GM21381 (cell line): ENCODE measurements at regions not wholly inside any gene's neighbourhood (a gene's known extent, or its start where the extent isn't known, plus 50 kb on each side); places are given as distances from the start of the nearest gene placed in this dataset.

ENCODE experiments used
- ATAC-seq: cut with Tn5 transposase; IDR thresholded peaks from one replicate; pipeline ENCODE4 v1.9.1; 2021; ENCODE audit warnings: mild to moderate bottlenecking, moderate library complexity; ENCODE audit not compliant: unreplicated experiment

DNA sequence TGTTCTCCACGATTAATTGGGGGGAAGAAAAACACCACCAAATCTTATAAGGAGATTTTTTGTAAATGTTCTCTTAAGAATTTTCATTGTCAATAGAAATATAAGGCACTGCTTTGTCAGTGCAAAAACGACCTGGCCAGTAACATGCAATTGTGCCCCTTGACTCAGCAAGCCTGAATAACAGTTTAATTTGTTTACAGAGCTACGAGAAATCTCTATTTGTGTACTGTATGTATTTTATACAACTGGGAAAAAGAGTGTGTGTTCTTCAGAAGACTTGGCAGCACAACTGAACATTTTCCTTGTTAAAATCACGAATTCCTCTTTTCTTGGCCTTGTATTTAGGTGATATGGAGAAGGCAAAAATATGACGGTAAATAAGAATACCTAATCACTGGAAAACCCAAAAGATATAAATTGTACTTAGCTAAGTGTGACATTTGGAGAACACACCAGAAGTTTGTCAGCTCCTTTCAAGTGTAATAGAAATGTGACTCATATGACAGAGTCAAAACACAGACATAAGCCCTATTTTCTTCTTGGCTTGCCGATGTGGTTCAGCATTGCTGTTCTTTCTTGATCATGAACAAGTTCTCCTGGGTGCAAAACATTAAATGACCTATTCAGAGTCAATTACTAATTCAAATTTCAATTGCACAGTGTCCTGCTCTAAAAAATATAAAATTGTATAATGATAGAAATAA lies 945.0 kb upstream of the INTU start:
- no peak for ATAC-seq

DNA sequence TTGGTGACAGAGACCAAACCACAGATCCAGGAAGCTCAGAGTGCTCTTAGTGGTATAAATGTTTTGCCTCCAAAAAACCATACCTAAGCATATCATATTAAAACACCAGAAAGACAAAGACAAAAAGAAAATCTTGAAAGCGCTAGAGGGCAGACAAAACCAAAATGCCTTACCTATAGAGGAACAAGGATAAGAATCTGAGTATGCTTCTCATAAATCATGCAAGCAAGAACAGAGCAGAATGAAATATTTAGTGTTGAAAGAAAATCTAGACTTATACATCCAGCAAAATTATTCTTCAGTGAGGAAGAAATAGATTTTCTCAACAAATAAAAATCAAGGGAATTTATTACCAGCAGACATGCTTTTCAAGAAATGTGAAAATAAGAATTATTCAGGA lies 941.0 kb upstream of the INTU start:
- no peak for ATAC-seq

DNA sequence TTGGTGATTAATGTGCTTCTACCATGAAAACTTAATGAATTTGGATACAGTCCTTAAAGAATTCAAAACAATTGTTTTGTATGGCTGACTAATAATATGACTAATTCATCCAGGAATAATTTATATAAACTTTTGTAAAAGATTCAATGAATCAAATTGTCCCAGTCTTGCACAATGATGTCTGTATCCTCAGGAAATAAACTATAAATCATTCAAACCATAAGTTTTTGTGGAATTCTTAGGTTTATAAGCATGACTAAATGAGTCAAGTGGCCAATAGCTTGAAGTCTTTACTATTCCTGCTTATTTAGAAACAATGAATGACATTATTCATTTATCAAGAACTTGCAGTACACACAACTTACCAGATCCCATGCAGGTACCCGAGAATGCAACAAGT lies 935.0 kb upstream of the INTU start:
- ATAC-seq: no peak

DNA sequence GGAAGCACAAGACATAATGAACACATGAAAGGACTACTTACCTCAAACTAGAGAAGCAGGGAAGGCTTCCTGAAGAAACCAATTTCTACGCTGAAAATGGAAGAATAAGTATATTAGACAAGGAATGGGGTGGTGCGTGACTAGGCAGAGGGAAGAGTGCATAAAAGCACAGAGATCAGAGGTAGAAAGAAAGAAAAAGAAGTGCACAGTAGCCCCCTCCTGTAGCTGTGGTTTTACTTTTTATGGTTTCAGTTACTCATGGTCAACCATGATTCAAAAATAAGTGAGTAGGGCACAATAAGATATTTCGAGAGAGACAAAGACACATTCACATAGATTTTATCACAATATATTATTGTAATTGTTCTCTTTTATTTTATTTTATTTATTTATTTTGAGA lies 934.5 kb upstream of the INTU start:
- ATAC-seq: no peak

DNA sequence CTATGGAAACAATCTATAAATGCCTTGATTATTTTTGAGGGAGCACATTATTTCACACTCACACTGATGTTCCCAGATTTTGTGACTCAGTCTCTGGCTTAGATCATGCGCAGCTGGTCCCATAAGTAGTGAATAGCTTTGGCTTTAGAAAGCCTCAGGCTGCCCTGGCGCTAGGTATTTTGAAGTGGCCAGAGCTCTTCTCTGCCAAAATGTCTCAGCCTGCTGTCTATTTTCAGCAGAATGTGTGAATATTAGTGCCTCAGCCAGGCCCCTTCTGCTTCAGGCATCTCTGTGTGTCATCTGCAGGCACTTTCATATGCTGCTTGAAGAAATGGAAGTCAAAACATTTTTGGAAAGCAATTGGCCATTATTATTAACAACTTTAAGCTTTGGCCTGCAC lies 931.0 kb upstream of the INTU start:
- ATAC-seq: no peak

DNA sequence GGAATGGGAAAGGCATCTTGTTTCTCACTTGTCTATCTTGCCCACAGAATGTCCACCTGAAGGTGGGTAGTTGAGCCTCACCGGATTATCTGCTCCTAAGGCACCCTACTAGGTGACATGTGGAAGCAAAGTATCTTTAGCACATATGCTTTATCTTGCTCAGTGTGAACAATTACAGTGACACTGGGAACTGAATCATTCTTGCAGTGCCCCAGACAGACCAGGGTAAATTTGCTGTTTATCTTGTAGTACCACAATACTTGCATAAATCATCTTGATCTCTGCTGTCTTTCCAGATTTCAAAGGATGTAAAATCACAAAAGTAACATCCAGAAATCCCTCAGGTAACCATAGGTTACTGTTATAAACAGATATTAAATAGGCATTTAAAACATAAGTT lies 930.0 kb upstream of the INTU start:
- ATAC-seq: no peak

DNA sequence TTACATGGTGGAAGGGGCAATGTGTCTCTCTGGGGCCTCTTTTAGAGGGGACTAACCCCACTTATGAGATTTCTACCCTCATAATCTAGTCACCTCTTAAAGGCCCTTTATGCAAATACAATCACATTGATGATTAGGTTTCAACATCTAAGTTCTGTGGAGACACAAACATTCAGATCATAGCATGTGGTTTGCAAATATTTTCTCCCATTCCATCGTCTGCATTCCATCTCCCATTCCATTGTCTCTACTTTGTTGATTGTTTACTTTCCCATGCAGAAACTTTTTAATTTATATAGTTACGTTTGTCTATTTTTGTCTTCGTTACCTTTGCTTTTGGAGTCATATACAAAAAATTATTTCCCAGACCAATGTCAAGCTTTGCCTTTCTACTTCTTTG lies 927.5 kb upstream of the INTU start:
- ATAC-seq: no peak

DNA sequence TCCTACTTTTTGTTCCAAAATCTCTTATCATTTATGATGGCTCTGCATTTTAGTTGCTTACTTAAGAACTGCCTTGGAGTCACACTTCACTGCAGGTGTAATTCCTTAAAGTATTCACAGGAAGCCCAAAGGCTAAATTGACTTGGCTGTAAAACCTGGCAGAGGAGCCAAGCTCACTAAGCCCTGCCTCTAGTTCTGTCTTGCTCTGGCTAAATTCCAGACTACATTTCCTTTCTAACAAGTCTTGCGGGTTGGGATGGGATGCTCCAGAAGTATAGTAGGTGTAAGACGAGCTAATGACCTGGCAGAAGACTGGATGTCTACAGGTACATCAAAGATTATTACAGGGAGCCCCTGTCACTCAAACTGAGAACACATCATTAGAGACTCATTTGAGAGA lies 924.0 kb upstream of the INTU start:
- no peak for ATAC-seq

DNA sequence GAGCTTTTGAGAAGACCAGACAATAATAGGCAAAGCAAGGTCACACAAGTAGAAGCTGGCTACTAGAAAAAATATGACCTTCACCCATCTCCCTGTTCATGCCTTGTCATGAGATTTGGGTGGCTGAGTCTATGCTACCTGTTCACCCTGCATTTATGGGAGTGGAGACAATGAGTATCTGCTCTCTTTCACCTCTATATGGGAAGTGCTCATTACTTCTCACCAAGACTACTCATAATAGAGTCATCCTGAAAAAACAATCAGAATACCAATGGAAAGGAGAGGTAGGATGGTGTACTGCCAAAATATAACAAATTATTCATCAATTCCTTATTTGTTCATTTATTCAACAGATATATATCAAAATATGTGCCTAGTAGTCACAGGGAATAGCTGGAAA lies 921.8 kb upstream of the INTU start:
- no peak for ATAC-seq

DNA sequence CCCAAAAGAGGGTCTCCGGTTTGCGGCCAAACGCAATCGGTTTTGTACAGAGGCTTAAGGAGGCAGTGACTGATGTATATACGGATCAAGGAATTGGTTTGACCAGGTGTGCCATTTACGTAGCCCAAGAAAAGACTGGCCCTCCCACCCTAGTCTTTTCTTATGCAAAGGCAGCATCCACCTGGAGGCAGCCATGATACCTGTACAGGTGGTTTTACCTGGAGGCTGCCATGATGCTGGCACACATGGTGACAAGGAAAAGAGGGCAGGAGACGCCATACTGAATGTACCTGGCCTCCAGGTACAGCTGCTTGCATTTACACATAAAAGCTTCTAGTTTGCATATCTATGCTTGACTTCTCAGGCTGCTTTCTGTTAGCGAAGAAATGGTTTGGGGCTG lies 917.7 kb upstream of the INTU start:
- no peak for ATAC-seq

DNA sequence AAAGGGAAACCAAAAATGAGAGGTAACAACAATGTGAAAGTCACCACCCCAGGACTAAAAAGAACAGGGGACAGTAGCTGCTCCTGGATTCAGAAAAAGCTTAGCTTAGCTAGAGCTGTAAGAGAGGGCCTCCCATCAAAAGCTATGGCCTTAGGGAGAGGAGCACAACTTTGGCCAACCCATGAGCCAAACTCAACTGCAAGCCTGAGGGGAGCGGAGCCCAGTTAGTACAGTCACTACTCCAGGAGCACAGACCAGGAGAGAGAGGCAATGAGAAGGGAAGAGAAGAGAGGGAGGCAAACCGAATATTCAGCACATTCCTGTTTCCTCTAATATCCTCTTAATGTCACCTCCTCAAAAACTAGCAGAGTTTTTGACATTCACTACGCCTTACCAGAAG lies 917.1 kb upstream of the INTU start:
- no peak for ATAC-seq

DNA sequence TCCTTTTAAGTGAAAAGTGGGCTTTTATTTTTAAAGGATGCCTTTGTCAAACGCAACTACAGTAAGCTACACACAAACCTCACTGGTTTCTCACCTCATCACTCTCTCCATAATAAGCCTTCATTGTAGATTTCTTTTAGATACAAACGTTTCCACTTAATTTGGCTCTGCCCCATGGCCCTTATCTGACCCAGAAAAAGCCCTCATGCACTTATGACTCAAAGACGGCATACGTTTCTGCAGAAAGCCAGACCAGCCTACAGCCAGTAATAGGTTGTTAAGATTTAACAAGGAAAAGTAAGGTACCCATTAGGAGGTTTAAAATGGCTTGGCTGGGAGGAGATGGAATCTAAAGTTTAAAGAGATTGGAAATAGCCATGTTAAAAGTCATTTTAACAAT lies 914.6 kb upstream of the INTU start:
- ATAC-seq: no peak

DNA sequence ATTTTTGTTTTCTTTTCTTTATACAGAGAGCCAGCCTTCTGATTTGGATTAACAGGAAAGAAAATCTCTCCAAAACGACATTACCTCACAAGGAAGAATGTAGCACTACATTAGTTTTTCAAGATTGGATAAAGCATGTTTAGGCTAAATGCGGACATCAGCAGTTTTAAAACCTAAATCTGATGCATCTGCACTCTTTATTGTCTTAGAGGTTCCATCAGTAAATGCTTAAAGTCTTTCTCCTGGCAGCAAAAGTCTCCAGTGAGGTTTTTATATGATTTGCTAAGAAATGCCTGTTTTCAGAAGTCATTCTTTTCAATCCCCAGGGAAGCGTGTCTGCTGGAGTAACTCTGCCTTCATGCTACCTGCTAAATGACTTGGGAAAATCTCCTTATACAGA lies 912.9 kb upstream of the INTU start:
- ATAC-seq: no peak

DNA sequence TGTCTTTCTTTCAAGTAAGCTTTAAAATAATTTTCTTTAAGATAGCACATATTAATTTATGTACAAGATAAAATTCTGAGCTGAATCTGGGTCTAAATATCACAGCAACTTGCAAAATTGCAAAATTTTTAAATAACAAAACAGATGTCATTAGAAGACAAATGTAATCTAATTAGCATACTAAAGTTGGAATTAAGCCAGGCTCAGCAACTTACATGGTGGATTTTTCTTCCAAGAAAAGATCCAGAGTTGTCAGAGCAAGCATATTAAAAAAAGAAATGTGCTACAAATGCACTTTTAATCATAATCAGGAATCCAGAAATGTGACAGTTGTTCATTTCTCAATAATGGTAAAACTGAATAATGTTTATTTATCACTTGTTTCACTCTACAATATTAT lies 906.9 kb upstream of the INTU start:
- no peak for ATAC-seq

DNA sequence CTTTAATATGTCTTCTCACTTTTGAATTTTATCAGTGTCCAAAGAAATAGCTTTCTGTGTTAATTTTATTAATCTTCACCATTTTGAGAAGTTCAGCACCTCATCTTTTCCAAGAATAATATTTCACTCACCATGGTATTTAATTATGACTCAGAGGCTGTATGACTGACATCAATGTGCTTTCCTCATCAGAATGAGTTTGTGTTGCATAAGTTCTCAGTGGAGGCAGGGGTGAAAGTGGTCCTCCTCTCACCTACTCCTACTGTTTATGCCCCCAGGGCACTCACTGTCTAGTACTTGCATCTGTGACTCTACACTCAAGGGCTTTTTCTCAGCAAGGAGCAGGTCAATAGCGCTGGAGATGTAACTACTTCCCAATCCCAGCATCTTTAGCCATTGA lies 905.3 kb upstream of the INTU start:
- no peak for ATAC-seq

DNA sequence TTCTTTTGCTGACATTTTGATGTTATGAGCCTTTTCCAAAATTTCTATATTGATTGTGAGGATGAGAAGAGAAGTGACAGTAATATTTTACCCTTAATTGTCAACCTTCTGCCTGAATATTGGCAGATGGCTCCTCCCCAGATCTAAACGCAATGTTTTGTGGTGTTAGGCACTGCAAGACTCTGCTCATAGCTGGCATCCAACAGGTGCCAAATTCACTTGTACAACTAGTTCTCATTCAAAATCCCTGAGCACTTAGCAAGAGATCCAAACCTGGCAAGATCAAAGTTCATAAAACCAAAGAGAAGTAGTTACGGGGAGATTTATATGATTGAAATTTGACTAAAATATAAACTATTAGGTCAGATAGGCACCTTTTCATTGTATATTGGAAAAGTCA lies 901.7 kb upstream of the INTU start:
- ATAC-seq: no peak

DNA sequence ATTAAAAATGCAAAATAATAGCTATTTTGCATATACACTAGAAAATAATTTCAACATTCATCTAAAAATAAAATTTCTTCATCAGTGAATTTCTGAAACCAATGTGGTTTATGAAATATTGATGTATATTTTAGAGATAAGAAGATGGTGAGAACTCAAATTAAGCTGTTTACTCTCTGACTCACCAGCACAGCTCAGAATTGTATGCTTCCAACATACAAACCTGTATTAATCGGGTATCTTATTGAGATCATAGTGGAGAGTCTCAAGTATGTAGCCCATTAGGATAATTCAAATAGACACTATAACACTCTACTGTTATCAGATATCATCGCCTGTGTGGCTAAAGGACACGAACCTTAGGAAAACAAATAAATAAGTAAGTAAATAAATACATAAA lies 899.5 kb upstream of the INTU start:
- ATAC-seq: no peak

DNA sequence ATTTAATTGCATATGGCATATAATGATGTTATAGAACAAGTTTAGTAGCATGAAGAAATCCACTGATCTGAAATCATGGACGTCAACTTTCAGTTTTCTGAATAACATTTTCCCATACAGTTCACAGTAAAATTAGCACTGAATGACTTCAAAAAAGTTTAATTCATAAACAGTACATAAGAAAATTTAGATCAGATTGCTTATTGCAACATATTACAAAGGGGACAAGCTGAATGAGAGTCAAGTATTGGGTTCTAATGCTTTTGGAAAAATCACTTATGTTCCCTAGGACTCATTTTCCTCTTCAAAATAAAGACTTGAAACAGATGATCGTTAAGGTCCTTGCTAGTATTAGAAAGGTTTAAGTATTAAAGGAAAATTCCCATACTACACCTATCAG lies 898.3 kb upstream of the INTU start:
- no peak for ATAC-seq

DNA sequence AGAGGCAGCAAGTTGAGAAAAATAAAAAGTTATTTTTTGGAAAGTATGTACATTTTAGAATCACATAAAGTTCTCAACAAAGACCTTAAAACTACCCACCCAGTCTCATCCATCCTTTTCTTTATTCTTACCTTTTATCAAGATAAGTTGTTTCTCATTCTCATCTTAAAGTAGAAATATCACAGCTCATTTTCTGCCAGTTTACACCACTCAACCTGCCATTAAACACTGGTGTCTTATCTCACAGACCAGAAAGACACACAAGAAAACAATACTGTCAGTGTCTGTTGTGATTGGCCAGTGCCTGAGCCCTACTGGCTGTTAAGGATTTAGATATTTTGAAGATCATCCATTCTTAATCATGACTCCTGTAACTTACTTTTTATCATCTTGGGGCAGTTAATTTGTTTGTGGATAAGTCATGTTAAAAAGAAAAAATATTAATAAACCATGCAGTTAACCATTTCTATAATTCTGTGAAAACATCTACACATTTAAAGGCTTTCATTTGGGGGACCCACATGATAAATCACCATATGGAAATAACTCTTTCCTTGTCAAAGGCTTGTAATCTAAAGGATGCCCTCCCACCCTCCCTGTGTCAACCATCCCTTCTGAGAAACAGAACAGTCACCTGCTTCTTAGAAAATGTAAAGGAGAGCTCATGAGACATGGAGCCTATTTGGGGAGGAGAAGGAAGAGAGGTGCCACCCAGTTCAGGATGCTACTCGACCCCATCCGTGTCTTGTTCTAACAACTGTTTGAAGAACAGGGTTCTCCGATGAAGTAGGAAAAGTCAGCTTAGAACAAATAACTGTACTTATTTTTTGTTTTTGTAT lies 897.2 kb upstream of the INTU start:
- no peak for ATAC-seq

DNA sequence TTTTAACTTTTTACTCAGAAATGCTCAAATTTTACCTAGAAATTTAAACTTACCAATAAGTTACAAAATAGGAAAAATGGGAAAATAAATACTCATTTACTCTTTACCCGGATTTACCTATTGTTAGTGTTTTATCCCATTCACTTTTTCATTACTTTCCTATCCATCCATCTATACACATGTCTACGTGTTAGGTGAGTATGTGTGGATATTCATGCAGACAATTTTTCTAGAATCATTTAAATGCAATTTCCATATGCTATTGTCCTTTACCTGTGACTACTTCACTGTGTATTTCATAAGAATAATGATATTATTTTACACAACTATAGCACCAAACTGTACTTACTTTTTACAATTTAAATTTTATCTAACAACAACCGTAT lies 896.6 kb upstream of the INTU start:
- no peak for ATAC-seq

DNA sequence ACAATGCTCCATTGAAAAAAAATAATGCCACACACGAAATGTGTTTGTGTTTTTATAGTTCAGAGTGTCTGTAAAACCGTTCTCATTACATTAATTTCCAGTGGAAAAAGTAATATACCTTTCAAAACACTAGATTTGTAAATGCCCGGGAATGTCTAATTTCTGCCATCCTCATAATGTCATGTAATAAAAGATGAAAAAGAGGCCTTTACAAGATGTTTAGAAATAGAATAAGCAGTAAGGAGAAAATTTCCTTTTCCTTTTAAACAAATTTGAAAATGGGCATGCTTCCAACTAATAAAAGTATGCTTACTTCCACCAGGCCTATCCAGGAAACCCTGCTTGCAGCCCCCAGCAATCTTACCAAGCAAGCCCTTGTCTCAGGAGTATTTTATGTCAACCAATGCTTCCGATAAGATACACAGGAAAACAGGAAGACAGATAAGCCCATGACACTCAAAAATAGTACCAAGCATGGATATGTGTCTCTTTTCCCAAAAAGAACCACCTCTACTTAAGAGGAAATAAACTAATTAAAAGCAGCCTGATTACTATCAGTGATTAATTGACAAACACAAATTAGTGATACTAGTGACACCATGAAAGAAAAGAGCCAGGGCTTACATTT lies 894.7 kb upstream of the INTU start:
- ATAC-seq: no peak

DNA sequence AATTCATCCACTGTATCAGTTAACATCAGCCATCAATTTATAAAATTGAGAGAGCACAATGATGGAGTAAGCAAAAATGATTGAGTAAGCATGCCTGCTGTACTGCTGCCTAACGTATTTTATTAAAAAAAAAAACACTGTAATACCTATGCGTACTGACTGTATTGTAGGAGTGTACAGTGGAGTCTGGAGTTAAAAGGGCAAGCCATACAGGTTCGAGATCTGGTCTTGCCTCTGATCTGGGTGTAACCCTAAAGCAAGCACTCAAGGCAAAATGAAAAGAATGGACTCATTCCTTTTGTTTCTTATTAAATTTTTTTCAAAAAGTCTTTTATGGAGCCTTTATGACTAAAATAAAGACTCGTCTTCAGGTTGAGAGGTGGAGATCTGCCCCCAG lies 894.2 kb upstream of the INTU start:
- ATAC-seq: no peak
